ENCODE measurements at regions not wholly inside any gene's neighbourhood (a gene's known extent, or its start where the extent isn't known, plus 50 kb on each side); places are given as distances from the start of the nearest gene placed in this dataset.

- TF ChIP-seq GATA2 (IDR thresholded peaks at IDR 0.05; ENCODE audit: low read depth, low read length) (no peak), GATA3 (IDR thresholded peaks at IDR 0.05; ENCODE audit: low read depth, low read length) (no peak)
These were observed 1674.2 kb downstream of the PCDH9 start for GRCh38 chr13:65555962-65556361.
